ENCODE measurements at regions not wholly inside any gene's neighbourhood (a gene's known extent, or its start where the extent isn't known, plus 50 kb on each side); places are given as distances from the start of the nearest gene placed in this dataset.

GRCh38 chr1:227422581-227422980, 104.3 kb upstream of the CDC42BPA start:
- Histone ChIP-seq H2BK12ac (ENCODE audit: insufficient read length, low read depth, low read length) (no peak overlapping the region), H3K23ac (ENCODE audit: insufficient read length, low read depth, low read length) (no peak overlapping the region), H4K5ac (ENCODE audit: insufficient read length, low read depth, low read length) (no peak overlapping the region), H3K4me1 (ENCODE audit: insufficient read depth, low read length) (no peaks in the 10 kb centered on the region), H3K79me1 (ENCODE audit: insufficient read depth, low read depth, low read length, poor library complexity, severe bottlenecking) (no peaks in the 10 kb centered on the region), H2AFZ (ENCODE audit: low read length) (no peak overlapping the region), H3K27me3 (ENCODE audit: insufficient read depth, low read length) (no peaks in the 10 kb centered on the region), H3K79me2 (ENCODE audit: insufficient read depth, low read length) (no peaks in the 10 kb centered on the region), H3K14ac (ENCODE audit: insufficient read depth, low read length) (no peak overlapping the region), H3K4ac (ENCODE audit: low read depth, low read length) (no peak overlapping the region), H3K18ac (ENCODE audit: insufficient read length, low read depth, low read length) (no peak overlapping the region), H2BK5ac (ENCODE audit: insufficient read length, low read length) (no peak overlapping the region), H2AK5ac (ENCODE audit: insufficient read length, low read length) (no peak overlapping the region), H3K56ac (ENCODE audit: insufficient read length, low read depth, low read length) (no peak overlapping the region), H4K91ac (ENCODE audit: insufficient read length, low read depth, low read length) (no peak overlapping the region), H3K9me3 (ENCODE audit: control insufficient read depth, low read depth, low read length) (no peaks in the 10 kb centered on the region), H3K27ac (ENCODE audit: insufficient read length, low read depth, low read length) (no peak overlapping the region), H3T11ph (ENCODE audit: low read length) (no peak overlapping the region), H4K8ac (replicated peaks; ENCODE audit: insufficient read length, low read depth, low read length) (no peak overlapping the region), H4K20me1 (ENCODE audit: control insufficient read depth, insufficient read depth, insufficient read length) (no peaks in the 10 kb centered on the region), H2BK15ac (ENCODE audit: low read depth, low read length) (no peak overlapping the region), H2BK120ac (ENCODE audit: low read depth, low read length, poor library complexity, severe bottlenecking) (no peak overlapping the region), H3K4me2 (ENCODE audit: insufficient read depth, insufficient read length, low read length) (no peak overlapping the region), H3K9ac (ENCODE audit: extremely low read depth, insufficient read length, low read length) (no peak overlapping the region), H3K23me2 (ENCODE audit: insufficient read length, low read depth, low read length, poor library complexity, severe bottlenecking) (no peaks in the 10 kb centered on the region), H2BK20ac (ENCODE audit: low read depth, low read length, poor library complexity, severe bottlenecking) (no peak overlapping the region)
- WGBS (ENCODE audit: extremely low coverage, insufficient read length, low lambda C conversion rate): no CpG with 5 or more reads among the region's 2 CpGs
- H3K4me3 Mint-ChIP-seq: no peak overlapping the region
- no peak for TF ChIP-seq CTCF (conservative IDR thresholded peaks at IDR 0.05)
- H3K27ac Mint-ChIP-seq: no peak overlapping the region
- H3K27me3 Mint-ChIP-seq (ENCODE audit: low read depth): peaks cover 2% of the 10 kb centered on the region; the same call in 1 of the 2 replicates
- H3K9me3 Mint-ChIP-seq: no peaks in the 10 kb centered on the region
- no peak for DNase-seq
- no peaks in the 10 kb centered on the region for H3K4me1 Mint-ChIP-seq
- H3K36me3 Mint-ChIP-seq (ENCODE audit: insufficient read depth in 1 of 3, low read depth in 3 of 3): no peaks in the 10 kb centered on the region; a peak in 1 of 7 replicates
